IPS DF 6.9 (cell line): ENCODE measurements at regions not wholly inside any gene's neighbourhood (a gene's known extent, or its start where the extent isn't known, plus 50 kb on each side); places are given as distances from the start of the nearest gene placed in this dataset.

Experiments used
- DNase-seq: peaks from one replicate; pipeline ENCODE4 v3.0.0-alpha.2; 2013; ENCODE audit warnings: low read depth, low spot score
- H3K27ac ChIP-seq: one replicate; pipeline ENCODE4 v1.5.1; 2013; ENCODE audit warnings: low read length, control low read depth
- H3K27me3 ChIP-seq: 2 replicates; pipeline ENCODE4 v1.6.1; 2013; ENCODE audit warnings: mild to moderate bottlenecking, low read length; ENCODE audit not compliant: control insufficient read depth, insufficient read depth
- H3K36me3 ChIP-seq: 2 replicates; pipeline ENCODE4 v1.6.1; 2013; ENCODE audit warnings: low read length; ENCODE audit not compliant: control insufficient read depth, insufficient read depth
- H3K4me1 ChIP-seq: 2 replicates; pipeline ENCODE4 v1.6.1; 2013; ENCODE audit warnings: low read length; ENCODE audit not compliant: control insufficient read depth, insufficient read depth
- H3K4me3 ChIP-seq: 2 replicates; pipeline ENCODE4 v1.5.1; 2013; ENCODE audit warnings: mild to moderate bottlenecking, low read length
- H3K9me3 ChIP-seq: 2 replicates; pipeline ENCODE4 v1.6.1; 2013; ENCODE audit warnings: low read length, inconsistent platforms; ENCODE audit not compliant: control insufficient read depth, insufficient read depth
- WGBS: extraction: QIAGEN DNeasy Blood & Tissue Kit; methylation state at CpG from one replicate; pipeline ENCODE4 v1.1.7; 2013; ENCODE audit warnings: mixed read lengths, missing lambda C conversion rate; ENCODE audit not compliant: insufficient read length, insufficient coverage; 5-methylcytosine and 5-hydroxymethylcytosine counted together

- no peaks in the 10 kb centered on the region for H3K27me3 ChIP-seq
- H3K27ac ChIP-seq = no peak overlapping the region
- WGBS = no CpG with 5 or more reads among the region's 3 CpGs
- H3K36me3 ChIP-seq = no peaks in the 10 kb centered on the region
- DNase-seq = no peak
- no peak overlapping the region for H3K4me3 ChIP-seq
- no peaks in the 10 kb centered on the region for H3K9me3 ChIP-seq
- no peaks in the 10 kb centered on the region for H3K4me1 ChIP-seq
Observed at GRCh38 chr7:25614415-25614814, 386.1 kb upstream of the NPVF start.

- H3K4me1 ChIP-seq = no peaks in the 10 kb centered on the region
- no peak for DNase-seq
- H3K4me3 ChIP-seq = no peak overlapping the region
- WGBS = no CpG with 5 or more reads among the region's 4 CpGs
- no peaks in the 10 kb centered on the region for H3K36me3 ChIP-seq
- no peaks in the 10 kb centered on the region for H3K27me3 ChIP-seq
- no peaks in the 10 kb centered on the region for H3K9me3 ChIP-seq
- H3K27ac ChIP-seq = no peak overlapping the region
Observed at GRCh38 chr7:25615003-25615402, 386.7 kb upstream of the NPVF start.

GRCh38 chr7:25615593-25615992, 387.3 kb upstream of the NPVF start:
- WGBS = no CpG with 5 or more reads among the region's 5 CpGs
- Histone ChIP-seq H3K4me3 (no peak overlapping the region), H3K4me1 (no peaks in the 10 kb centered on the region), H3K27ac (no peak overlapping the region), H3K9me3 (no peaks in the 10 kb centered on the region), H3K36me3 (no peaks in the 10 kb centered on the region), H3K27me3 (no peaks in the 10 kb centered on the region)
- no peak for DNase-seq

GRCh38 chr7:25617214-25617613, 388.9 kb upstream of the NPVF start:
- H3K4me1 ChIP-seq = no peaks in the 10 kb centered on the region
- no peak overlapping the region for H3K4me3 ChIP-seq
- H3K9me3 ChIP-seq = no peaks in the 10 kb centered on the region
- no CpG with 5 or more reads among the region's 4 CpGs for WGBS
- no peak overlapping the region for H3K27ac ChIP-seq
- no peak for DNase-seq
- H3K27me3 ChIP-seq = no peaks in the 10 kb centered on the region
- no peaks in the 10 kb centered on the region for H3K36me3 ChIP-seq

- no CpG with 5 or more reads among the region's 2 CpGs for WGBS
- H3K4me1 ChIP-seq = no peaks in the 10 kb centered on the region
- no peak overlapping the region for H3K4me3 ChIP-seq
- no peak overlapping the region for H3K27ac ChIP-seq
- H3K27me3 ChIP-seq = no peaks in the 10 kb centered on the region
- DNase-seq = no peak
- H3K9me3 ChIP-seq = no peaks in the 10 kb centered on the region
- no peaks in the 10 kb centered on the region for H3K36me3 ChIP-seq
Observed at GRCh38 chr7:25617673-25618072, 389.4 kb upstream of the NPVF start.

- DNase-seq = no peak
- Histone ChIP-seq H3K4me1 (no peaks in the 10 kb centered on the region), H3K9me3 (no peaks in the 10 kb centered on the region), H3K27ac (no peak overlapping the region), H3K27me3 (no peaks in the 10 kb centered on the region), H3K36me3 (no peaks in the 10 kb centered on the region), H3K4me3 (no peak overlapping the region)
- no CpG with 5 or more reads among the region's 2 CpGs for WGBS
Observed at GRCh38 chr7:25619381-25619780, 391.1 kb upstream of the NPVF start.

- DNase-seq = no peak
- Histone ChIP-seq H3K27ac (no peak overlapping the region), H3K36me3 (no peaks in the 10 kb centered on the region), H3K4me1 (no peaks in the 10 kb centered on the region), H3K4me3 (no peak overlapping the region), H3K27me3 (no peaks in the 10 kb centered on the region), H3K9me3 (no peaks in the 10 kb centered on the region)
- WGBS = no CpG with 5 or more reads among the region's 8 CpGs
Observed at GRCh38 chr7:25619963-25620799, 391.9 kb upstream of the NPVF start.

- no peaks in the 10 kb centered on the region for H3K36me3 ChIP-seq
Observed at GRCh38 chr7:25621993-25622392, 393.7 kb upstream of the NPVF start.

GRCh38 chr7:25622695-25623094, 394.4 kb upstream of the NPVF start:
- no peak for DNase-seq
- no peaks in the 10 kb centered on the region for H3K36me3 ChIP-seq
- H3K27ac ChIP-seq = no peak overlapping the region
- WGBS = no CpG with 5 or more reads among the region's 3 CpGs
- no peak overlapping the region for H3K4me3 ChIP-seq
- H3K9me3 ChIP-seq = no peaks in the 10 kb centered on the region
- no peaks in the 10 kb centered on the region for H3K4me1 ChIP-seq
- no peaks in the 10 kb centered on the region for H3K27me3 ChIP-seq

More at GRCh38 chr7:25621993-25622392, 393.7 kb upstream of the NPVF start:
- WGBS = no CpG with 5 or more reads among the region's 2 CpGs
- Histone ChIP-seq H3K27me3 (no peaks in the 10 kb centered on the region), H3K4me1 (no peaks in the 10 kb centered on the region), H3K9me3 (no peaks in the 10 kb centered on the region), H3K4me3 (no peak overlapping the region), H3K27ac (no peak overlapping the region)
- no peak for DNase-seq

GRCh38 chr7:25624051-25624450, 395.8 kb upstream of the NPVF start:
- peaks cover 2% of the 10 kb centered on the region; the same call in 1 of the 2 replicates for H3K4me1 ChIP-seq
- no peaks in the 10 kb centered on the region for H3K36me3 ChIP-seq
- no peak overlapping the region for H3K27ac ChIP-seq
- H3K27me3 ChIP-seq = no peaks in the 10 kb centered on the region
- no CpG with 5 or more reads among the region's 3 CpGs for WGBS
- no peak for DNase-seq
- H3K9me3 ChIP-seq = no peaks in the 10 kb centered on the region
- no peak overlapping the region for H3K4me3 ChIP-seq

- no peaks in the 10 kb centered on the region for H3K9me3 ChIP-seq
- H3K36me3 ChIP-seq = no peaks in the 10 kb centered on the region
- H3K27me3 ChIP-seq = no peaks in the 10 kb centered on the region
- WGBS = no CpG with 5 or more reads among the region's 8 CpGs
- no peak for DNase-seq
- no peak overlapping the region for H3K27ac ChIP-seq
- H3K4me3 ChIP-seq = no peak overlapping the region
- peaks cover 2% of the 10 kb centered on the region; the same call in 1 of the 2 replicates for H3K4me1 ChIP-seq
Observed at GRCh38 chr7:25624833-25625232, 396.5 kb upstream of the NPVF start.
